ENCODE measurements at regions not wholly inside any gene's neighbourhood (a gene's known extent, or its start where the extent isn't known, plus 50 kb on each side); places are given as distances from the start of the nearest gene placed in this dataset.

DNA sequence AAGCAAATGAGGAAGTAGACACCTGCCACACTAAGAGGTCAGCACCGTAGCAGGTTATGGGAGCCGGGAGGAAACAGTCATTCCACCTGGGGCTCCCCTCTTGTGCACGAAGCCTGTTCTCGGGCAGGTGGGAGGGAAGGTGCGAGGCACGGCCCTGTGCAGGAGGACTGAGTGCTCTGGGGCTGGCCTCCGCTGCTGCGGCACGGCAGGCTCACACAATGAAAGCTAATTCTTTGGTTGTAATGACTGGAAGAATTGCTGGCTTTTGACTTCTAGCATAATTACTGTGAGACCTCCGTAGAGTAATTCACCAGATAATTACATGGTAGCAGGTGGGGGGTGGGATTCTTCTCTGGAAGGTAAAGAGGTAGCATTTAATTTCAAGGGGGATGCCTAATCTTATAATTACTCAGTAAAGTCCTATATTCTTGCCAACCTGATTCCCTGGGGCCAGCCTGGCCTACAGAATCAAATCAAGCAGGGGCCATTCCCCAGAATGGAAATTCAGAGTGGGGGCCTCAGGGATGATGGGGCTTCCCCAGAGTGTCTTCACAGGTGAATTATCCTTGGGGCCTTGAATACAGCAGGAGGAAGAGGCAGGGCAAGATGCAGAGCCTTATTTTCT is 129.1 kb downstream of the TPRA1 start:
- Histone ChIP-seq H3K9ac (replicated peaks; ENCODE audit: extremely low read depth, insufficient read depth, low read length) (no peak overlapping the region), H3K27ac (ENCODE audit: insufficient read depth, low read depth, low read length) (no peak overlapping the region), H3K36me3 (ENCODE audit: control insufficient read depth in 2 of 2, extremely low read depth in 1 of 2, insufficient read depth in 2 of 2, low read length in 2 of 2) (no peaks in the 10 kb centered on the region), H3K79me2 (ENCODE audit: control insufficient read depth, insufficient read depth, low read length) (no peaks in the 10 kb centered on the region), H2AFZ (ENCODE audit: low read depth, low read length) (no peak overlapping the region), H3K4me1 (ENCODE audit: control insufficient read depth, extremely low read depth, insufficient read depth, low read length) (peaks cover 6% of the 10 kb centered on the region), H3K9me3 (replicated peaks; ENCODE audit: control insufficient read depth, insufficient read depth, low read length) (no peaks in the 10 kb centered on the region), H3K4me2 (ENCODE audit: insufficient read depth, low read length) (no peak overlapping the region), H3K9me1 (replicated peaks; ENCODE audit: control insufficient read depth, extremely low read depth, insufficient read depth, low read length) (no peaks in the 10 kb centered on the region), H3K27me3 (ENCODE audit: control insufficient read depth in 2 of 2, insufficient read depth in 2 of 2, low read length in 2 of 2) (peaks cover 2 to 12% of the 10 kb centered on the region in 2 experiments), H4K20me1 (replicated peaks; ENCODE audit: control insufficient read depth, extremely low read depth, insufficient read depth, low read length) (no peaks in the 10 kb centered on the region), H3K4me3 (replicated peaks in 1 of 3; ENCODE audit: insufficient read depth in 1 of 3, low read depth in 1 of 3, low read length in 3 of 3) (no peak overlapping the region)
- ChIA-PET CTCF (no interaction called here), POLR2A (no interaction called here)
- intact Hi-C loops (cut with micrococcal nuclease) (no loop called here), dilution Hi-C loops (cut with MboI; ENCODE audit: extremely low pct_ligation_motif_present, low sequenced_read_pairs) (no loop called here)
- no peak for DNase-seq (ENCODE audit: low read depth, low spot score)
- no peak for TF ChIP-seq POLR2AphosphoS5 (IDR thresholded peaks at IDR 0.05; ENCODE audit: insufficient read depth, low read depth, low read length)
- TF ChIP-seq POLR2A (IDR thresholded peaks at IDR 0.05; ENCODE audit: low read depth, low read length) = no peak
- TF ChIP-seq EZH2 (IDR thresholded peaks at IDR 0.05; ENCODE audit: borderline replicate concordance, low read depth, low read length, severe bottlenecking) = no peak
- TF ChIP-seq, protein P1, sequence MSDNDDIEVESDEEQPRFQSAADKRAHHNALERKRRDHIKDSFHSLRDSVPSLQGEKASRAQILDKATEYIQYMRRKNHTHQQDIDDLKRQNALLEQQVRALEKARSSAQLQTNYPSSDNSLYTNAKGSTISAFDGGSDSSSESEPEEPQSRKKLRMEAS (IDR thresholded peaks at IDR 0.05; ENCODE audit: insufficient read depth, insufficient read length) = no peak
- TF ChIP-seq JUN (IDR thresholded peaks at IDR 0.05; ENCODE audit: borderline replicate concordance, insufficient read depth, insufficient read length, low read depth) = no peak
- TF ChIP-seq, protein P2, sequence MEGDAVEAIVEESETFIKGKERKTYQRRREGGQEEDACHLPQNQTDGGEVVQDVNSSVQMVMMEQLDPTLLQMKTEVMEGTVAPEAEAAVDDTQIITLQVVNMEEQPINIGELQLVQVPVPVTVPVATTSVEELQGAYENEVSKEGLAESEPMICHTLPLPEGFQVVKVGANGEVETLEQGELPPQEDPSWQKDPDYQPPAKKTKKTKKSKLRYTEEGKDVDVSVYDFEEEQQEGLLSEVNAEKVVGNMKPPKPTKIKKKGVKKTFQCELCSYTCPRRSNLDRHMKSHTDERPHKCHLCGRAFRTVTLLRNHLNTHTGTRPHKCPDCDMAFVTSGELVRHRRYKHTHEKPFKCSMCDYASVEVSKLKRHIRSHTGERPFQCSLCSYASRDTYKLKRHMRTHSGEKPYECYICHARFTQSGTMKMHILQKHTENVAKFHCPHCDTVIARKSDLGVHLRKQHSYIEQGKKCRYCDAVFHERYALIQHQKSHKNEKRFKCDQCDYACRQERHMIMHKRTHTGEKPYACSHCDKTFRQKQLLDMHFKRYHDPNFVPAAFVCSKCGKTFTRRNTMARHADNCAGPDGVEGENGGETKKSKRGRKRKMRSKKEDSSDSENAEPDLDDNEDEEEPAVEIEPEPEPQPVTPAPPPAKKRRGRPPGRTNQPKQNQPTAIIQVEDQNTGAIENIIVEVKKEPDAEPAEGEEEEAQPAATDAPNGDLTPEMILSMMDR (IDR thresholded peaks at IDR 0.05; ENCODE audit: extremely low read depth in 1 of 2, insufficient read depth in 1 of 2, low read depth in 1 of 2, low read length in 2 of 2) = no peak
- no peak for TF ChIP-seq FOS (IDR thresholded peaks at IDR 0.05; ENCODE audit: borderline replicate concordance, insufficient read depth, low read length)
- no peak for TF ChIP-seq GATA2 (IDR thresholded peaks at IDR 0.05; ENCODE audit: insufficient read depth, insufficient read length, low read depth, low read length)
- TF ChIP-seq MYC (IDR thresholded peaks at IDR 0.05; ENCODE audit: low read depth, low read length) = no peak
- BruUV-seq (replicated peaks) = no TSS peak
- no peak for FAIRE-seq

Measured in endothelial cell of umbilical vein (primary cell).